ENCODE measurements at regions not wholly inside any gene's neighbourhood (a gene's known extent, or its start where the extent isn't known, plus 50 kb on each side); places are given as distances from the start of the nearest gene placed in this dataset.

DNA sequence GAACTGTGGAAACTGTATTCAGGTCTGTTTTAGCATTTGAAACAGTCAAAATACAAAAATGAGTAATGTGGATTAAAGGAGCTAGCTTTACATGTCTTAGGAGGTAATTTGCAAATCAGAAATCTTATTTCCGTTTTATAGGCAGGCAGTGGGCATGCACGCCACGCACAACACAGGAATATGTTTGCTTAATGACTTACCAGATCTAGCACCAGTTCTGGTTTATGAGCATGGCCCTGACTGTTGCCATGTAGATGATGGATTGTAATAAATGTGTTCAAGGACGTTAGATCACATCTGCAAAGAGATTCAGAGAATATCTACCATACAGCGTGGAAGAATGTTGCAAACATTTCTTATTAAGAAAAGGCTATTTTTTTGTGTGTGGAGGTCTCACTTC lies 344.5 kb upstream of the NR3C2 start:
- TF ChIP-seq KLF16 (tag by site-specific recombination; IDR thresholded peaks at IDR 0.05) (no peak), ZNF24 (tag by site-specific recombination; IDR thresholded peaks at IDR 0.05) (no peak), ZNF114 (tag by site-specific recombination; IDR thresholded peaks at IDR 0.05) (no peak), ZFP37 (tag by site-specific recombination; IDR thresholded peaks at IDR 0.05) (no peak)
- TF ChIP-seq, protein P1, sequence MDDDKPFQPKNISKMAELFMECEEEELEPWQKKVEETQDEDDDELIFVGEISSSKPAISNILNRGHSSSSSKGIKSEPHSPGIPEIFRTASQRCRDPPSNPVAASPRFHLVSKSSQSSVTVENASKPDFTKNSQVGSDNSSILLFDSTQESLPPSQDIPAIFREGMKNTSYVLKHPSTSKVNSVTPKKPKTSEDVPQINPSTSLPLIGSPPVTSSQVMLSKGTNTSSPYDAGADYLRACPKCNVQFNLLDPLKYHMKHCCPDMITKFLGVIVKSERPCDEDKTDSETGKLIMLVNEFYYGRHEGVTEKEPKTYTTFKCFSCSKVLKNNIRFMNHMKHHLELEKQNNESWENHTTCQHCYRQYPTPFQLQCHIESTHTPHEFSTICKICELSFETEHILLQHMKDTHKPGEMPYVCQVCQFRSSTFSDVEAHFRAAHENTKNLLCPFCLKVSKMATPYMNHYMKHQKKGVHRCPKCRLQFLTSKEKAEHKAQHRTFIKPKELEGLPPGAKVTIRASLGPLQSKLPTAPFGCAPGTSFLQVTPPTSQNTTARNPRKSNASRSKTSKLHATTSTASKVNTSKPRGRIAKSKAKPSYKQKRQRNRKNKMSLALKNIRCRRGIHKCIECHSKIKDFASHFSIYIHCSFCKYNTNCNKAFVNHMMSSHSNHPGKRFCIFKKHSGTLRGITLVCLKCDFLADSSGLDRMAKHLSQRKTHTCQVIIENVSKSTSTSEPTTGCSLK (tag by site-specific recombination; IDR thresholded peaks at IDR 0.05): no peak
- TF ChIP-seq, protein P2, sequence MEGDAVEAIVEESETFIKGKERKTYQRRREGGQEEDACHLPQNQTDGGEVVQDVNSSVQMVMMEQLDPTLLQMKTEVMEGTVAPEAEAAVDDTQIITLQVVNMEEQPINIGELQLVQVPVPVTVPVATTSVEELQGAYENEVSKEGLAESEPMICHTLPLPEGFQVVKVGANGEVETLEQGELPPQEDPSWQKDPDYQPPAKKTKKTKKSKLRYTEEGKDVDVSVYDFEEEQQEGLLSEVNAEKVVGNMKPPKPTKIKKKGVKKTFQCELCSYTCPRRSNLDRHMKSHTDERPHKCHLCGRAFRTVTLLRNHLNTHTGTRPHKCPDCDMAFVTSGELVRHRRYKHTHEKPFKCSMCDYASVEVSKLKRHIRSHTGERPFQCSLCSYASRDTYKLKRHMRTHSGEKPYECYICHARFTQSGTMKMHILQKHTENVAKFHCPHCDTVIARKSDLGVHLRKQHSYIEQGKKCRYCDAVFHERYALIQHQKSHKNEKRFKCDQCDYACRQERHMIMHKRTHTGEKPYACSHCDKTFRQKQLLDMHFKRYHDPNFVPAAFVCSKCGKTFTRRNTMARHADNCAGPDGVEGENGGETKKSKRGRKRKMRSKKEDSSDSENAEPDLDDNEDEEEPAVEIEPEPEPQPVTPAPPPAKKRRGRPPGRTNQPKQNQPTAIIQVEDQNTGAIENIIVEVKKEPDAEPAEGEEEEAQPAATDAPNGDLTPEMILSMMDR (tag by site-specific recombination; IDR thresholded peaks at IDR 0.05): no peak
- TF ChIP-seq, protein P3, sequence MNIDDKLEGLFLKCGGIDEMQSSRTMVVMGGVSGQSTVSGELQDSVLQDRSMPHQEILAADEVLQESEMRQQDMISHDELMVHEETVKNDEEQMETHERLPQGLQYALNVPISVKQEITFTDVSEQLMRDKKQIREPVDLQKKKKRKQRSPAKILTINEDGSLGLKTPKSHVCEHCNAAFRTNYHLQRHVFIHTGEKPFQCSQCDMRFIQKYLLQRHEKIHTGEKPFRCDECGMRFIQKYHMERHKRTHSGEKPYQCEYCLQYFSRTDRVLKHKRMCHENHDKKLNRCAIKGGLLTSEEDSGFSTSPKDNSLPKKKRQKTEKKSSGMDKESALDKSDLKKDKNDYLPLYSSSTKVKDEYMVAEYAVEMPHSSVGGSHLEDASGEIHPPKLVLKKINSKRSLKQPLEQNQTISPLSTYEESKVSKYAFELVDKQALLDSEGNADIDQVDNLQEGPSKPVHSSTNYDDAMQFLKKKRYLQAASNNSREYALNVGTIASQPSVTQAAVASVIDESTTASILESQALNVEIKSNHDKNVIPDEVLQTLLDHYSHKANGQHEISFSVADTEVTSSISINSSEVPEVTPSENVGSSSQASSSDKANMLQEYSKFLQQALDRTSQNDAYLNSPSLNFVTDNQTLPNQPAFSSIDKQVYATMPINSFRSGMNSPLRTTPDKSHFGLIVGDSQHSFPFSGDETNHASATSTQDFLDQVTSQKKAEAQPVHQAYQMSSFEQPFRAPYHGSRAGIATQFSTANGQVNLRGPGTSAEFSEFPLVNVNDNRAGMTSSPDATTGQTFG (tag by site-specific recombination; IDR thresholded peaks at IDR 0.05; ENCODE audit: borderline replicate concordance): no peak
- TF ChIP-seq, protein P4, sequence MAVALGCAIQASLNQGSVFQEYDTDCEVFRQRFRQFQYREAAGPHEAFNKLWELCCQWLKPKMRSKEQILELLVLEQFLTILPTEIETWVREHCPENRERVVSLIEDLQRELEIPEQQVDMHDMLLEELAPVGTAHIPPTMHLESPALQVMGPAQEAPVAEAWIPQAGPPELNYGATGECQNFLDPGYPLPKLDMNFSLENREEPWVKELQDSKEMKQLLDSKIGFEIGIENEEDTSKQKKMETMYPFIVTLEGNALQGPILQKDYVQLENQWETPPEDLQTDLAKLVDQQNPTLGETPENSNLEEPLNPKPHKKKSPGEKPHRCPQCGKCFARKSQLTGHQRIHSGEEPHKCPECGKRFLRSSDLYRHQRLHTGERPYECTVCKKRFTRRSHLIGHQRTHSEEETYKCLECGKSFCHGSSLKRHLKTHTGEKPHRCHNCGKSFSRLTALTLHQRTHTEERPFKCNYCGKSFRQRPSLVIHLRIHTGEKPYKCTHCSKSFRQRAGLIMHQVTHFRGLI (tag by site-specific recombination; IDR thresholded peaks at IDR 0.05): no peak
